H1 (cell line): ENCODE measurements at regions not wholly inside any gene's neighbourhood (a gene's known extent, or its start where the extent isn't known, plus 50 kb on each side); places are given as distances from the start of the nearest gene placed in this dataset.

Source experiments
- EP300 ChIP-seq, 2 experiments: IDR thresholded peaks; 1 replicate in 1 of 2; 2 replicates in 1 of 2; pipeline ENCODE4 v1.6.1; 2011 to 2012; ENCODE audit warnings: low read depth in 2 of 2, low read length in 2 of 2, mild to moderate bottlenecking in 2 of 2, borderline replicate concordance in 1 of 2, inconsistent platforms in 1 of 2, moderate library complexity in 1 of 2
- EZH2 ChIP-seq: fragments of 200-600 bp; sonication (generic); IDR thresholded peaks from 2 replicates; pipeline ENCODE4 v1.7.1; 2012; ENCODE audit warnings: low read depth, mild to moderate bottlenecking, moderate library complexity, low read length, inconsistent platforms; ENCODE audit not compliant: severe bottlenecking
- GTF2F1 ChIP-seq: IDR thresholded peaks from 2 replicates; pipeline ENCODE4 v1.6.1; 2012; ENCODE audit warnings: low read depth, low read length, improper control_type of control experiment, borderline replicate concordance
- JUN ChIP-seq: IDR thresholded peaks from 2 replicates; pipeline ENCODE4 v1.6.1; 2011; ENCODE audit warnings: low read depth, mild to moderate bottlenecking, improper control_type of control experiment, low read length
- JUND ChIP-seq: IDR thresholded peaks from 2 replicates; pipeline ENCODE4 v1.6.1; 2011; ENCODE audit warnings: mild to moderate bottlenecking, improper control_type of control experiment, low read length
- NANOG ChIP-seq: IDR thresholded peaks from 2 replicates; pipeline ENCODE4 v1.6.1; 2011; ENCODE audit warnings: low read length, low read depth, mild to moderate bottlenecking, inconsistent platforms; ENCODE audit not compliant: insufficient read depth, poor library complexity, severe bottlenecking
- POLR2A ChIP-seq, 2 experiments: IDR thresholded peaks; 1 replicate in 1 of 2; 2 replicates in 1 of 2; pipeline ENCODE4 v1.6.1; 2011; ENCODE audit warnings: low read depth in 2 of 2, low read length in 2 of 2, mild to moderate bottlenecking in 2 of 2; ENCODE audit errors: control extremely low read depth in 1 of 2
- SIN3A ChIP-seq, 2 experiments: IDR thresholded peaks in 1 of 2; conservative IDR thresholded peaks in 1 of 2; 2 replicates each; pipeline ENCODE4 v1.6.1; 2011 to 2012; ENCODE audit warnings: low read length in 2 of 2, improper control_type of control experiment in 1 of 2, low read depth in 1 of 2, mild to moderate bottlenecking in 1 of 2
- SIX5 ChIP-seq: IDR thresholded peaks from 2 replicates; pipeline ENCODE4 v1.6.1; 2011; ENCODE audit warnings: mild to moderate bottlenecking, low read depth, low read length
- TAF1 ChIP-seq: IDR thresholded peaks from 2 replicates; pipeline ENCODE4 v1.6.1; 2011; ENCODE audit warnings: mild to moderate bottlenecking, low read depth, low read length
- TEAD4 ChIP-seq: IDR thresholded peaks from 2 replicates; pipeline ENCODE4 v1.6.1; 2012; ENCODE audit warnings: low read depth, low read length, inconsistent platforms, mixed read lengths
- TF ChIP-seq, protein P1 (sequence below): IDR thresholded peaks from 2 replicates; pipeline ENCODE4 v1.6.1; 2012; ENCODE audit warnings: low read length, inconsistent platforms
- TF ChIP-seq, protein P2 (sequence below), 3 experiments: IDR thresholded peaks; 1 replicate in 2 of 3; 2 replicates in 1 of 3; pipeline versions ENCODE4 v1.5.1 to v1.6.1; 2011; ENCODE audit warnings: low read length in 3 of 3, mild to moderate bottlenecking in 3 of 3, inconsistent platforms in 2 of 3, low read depth in 1 of 3, moderate library complexity in 1 of 3; ENCODE audit not compliant: insufficient read depth in 1 of 3; ENCODE audit errors: control extremely low read depth in 1 of 3

DNA sequence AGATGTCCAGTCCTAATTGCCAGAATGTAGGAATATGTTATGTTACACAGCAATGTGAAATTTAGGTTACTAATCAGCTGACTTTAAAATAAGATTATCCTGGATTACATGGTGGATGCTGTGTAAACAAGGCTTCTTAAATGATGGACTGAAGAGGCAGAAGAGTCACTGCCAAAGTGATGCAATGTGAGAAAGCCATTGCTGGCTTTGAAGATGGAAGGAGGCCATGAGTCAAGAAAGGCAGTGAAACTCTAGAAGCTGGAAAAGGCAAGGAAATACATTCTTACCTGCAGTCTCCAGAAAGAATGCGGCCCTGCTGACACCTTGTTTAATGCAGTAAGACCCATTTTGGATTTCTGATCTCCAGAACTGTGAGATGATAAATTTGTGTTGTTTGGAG is 179.1 kb upstream of the ZPLD1 start:
- TF ChIP-seq, protein P1, sequence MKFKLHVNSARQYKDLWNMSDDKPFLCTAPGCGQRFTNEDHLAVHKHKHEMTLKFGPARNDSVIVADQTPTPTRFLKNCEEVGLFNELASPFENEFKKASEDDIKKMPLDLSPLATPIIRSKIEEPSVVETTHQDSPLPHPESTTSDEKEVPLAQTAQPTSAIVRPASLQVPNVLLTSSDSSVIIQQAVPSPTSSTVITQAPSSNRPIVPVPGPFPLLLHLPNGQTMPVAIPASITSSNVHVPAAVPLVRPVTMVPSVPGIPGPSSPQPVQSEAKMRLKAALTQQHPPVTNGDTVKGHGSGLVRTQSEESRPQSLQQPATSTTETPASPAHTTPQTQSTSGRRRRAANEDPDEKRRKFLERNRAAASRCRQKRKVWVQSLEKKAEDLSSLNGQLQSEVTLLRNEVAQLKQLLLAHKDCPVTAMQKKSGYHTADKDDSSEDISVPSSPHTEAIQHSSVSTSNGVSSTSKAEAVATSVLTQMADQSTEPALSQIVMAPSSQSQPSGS, result no peak
- TF ChIP-seq SIX5 (no peak), EZH2 (no peak), TAF1 (no peak), EP300 (IDR thresholded peaks at IDR 0.05; ENCODE audit: borderline replicate concordance in 1 of 2, low read depth in 2 of 2, low read length in 2 of 2) (no peak), POLR2A (IDR thresholded peaks at IDR 0.05; ENCODE audit: control extremely low read depth in 1 of 2, low read depth in 2 of 2, low read length in 2 of 2) (no peak), SIN3A (conservative IDR thresholded peaks at IDR 0.05 in 1 of 2, IDR thresholded peaks at IDR 0.05 in 1 of 2; ENCODE audit: low read depth in 1 of 2, low read length in 2 of 2) (no peak), GTF2F1 (no peak), JUND (no peak), TEAD4 (no peak), JUN (no peak), NANOG (no peak)
- TF ChIP-seq, protein P2, sequence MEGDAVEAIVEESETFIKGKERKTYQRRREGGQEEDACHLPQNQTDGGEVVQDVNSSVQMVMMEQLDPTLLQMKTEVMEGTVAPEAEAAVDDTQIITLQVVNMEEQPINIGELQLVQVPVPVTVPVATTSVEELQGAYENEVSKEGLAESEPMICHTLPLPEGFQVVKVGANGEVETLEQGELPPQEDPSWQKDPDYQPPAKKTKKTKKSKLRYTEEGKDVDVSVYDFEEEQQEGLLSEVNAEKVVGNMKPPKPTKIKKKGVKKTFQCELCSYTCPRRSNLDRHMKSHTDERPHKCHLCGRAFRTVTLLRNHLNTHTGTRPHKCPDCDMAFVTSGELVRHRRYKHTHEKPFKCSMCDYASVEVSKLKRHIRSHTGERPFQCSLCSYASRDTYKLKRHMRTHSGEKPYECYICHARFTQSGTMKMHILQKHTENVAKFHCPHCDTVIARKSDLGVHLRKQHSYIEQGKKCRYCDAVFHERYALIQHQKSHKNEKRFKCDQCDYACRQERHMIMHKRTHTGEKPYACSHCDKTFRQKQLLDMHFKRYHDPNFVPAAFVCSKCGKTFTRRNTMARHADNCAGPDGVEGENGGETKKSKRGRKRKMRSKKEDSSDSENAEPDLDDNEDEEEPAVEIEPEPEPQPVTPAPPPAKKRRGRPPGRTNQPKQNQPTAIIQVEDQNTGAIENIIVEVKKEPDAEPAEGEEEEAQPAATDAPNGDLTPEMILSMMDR (IDR thresholded peaks at IDR 0.05; ENCODE audit: control extremely low read depth in 1 of 3, insufficient read depth in 1 of 3, low read depth in 1 of 3, low read length in 3 of 3), result no peak
